Trophoblast cell (in vitro differentiated cells and primary cell): ENCODE measurements at regions not wholly inside any gene's neighbourhood (a gene's known extent, or its start where the extent isn't known, plus 50 kb on each side); places are given as distances from the start of the nearest gene placed in this dataset.

Source experiments
- DNase-seq, 2 donors: peaks; one replicate each; pipeline ENCODE4 v3.0.0-alpha.2; 2016
- H2AFZ ChIP-seq: 2 replicates; pipeline ENCODE4 v1.6.1; 2013; ENCODE audit warnings: low read length, moderate library complexity, mild to moderate bottlenecking; ENCODE audit not compliant: insufficient read depth, poor library complexity
- H2AK5ac ChIP-seq: 2 replicates; pipeline ENCODE4 v1.6.1; 2013; ENCODE audit warnings: mild to moderate bottlenecking, low read length
- H2BK120ac ChIP-seq: 2 replicates; pipeline ENCODE4 v1.6.1; 2013; ENCODE audit warnings: low read length, mild to moderate bottlenecking, moderate library complexity; ENCODE audit not compliant: insufficient read depth, poor library complexity
- H2BK12ac ChIP-seq: 2 replicates; pipeline ENCODE4 v1.6.1; 2013; ENCODE audit warnings: mild to moderate bottlenecking, low read length, moderate library complexity
- H2BK5ac ChIP-seq: 2 replicates; pipeline ENCODE4 v1.6.1; 2013; ENCODE audit warnings: low read length, low read depth, moderate library complexity, mild to moderate bottlenecking; ENCODE audit not compliant: poor library complexity
- H3K14ac ChIP-seq: 2 replicates; pipeline ENCODE4 v1.6.1; 2013; ENCODE audit warnings: mild to moderate bottlenecking, low read length
- H3K18ac ChIP-seq: 2 replicates; pipeline ENCODE4 v1.6.1; 2013; ENCODE audit warnings: mild to moderate bottlenecking, low read length
- H3K23ac ChIP-seq: 2 replicates; pipeline ENCODE4 v1.6.1; 2013; ENCODE audit warnings: low read length
- H3K27ac ChIP-seq: 2 replicates; pipeline ENCODE4 v1.5.1; 2013; ENCODE audit warnings: low read depth, mild to moderate bottlenecking, inconsistent platforms, low read length, moderate library complexity
- H3K27me3 ChIP-seq: 2 replicates; pipeline ENCODE4 v1.6.1; 2013; ENCODE audit warnings: inconsistent platforms, mild to moderate bottlenecking, low read length, moderate library complexity; ENCODE audit not compliant: insufficient read depth
- H3K36me3 ChIP-seq, 2 experiments: 1 replicate in 1 of 2; 2 replicates in 1 of 2; pipeline ENCODE4 v1.6.1; 2013; ENCODE audit warnings: low read length in 2 of 2, mild to moderate bottlenecking in 2 of 2, moderate library complexity in 1 of 2; ENCODE audit not compliant: insufficient read depth in 2 of 2, control insufficient read depth in 1 of 2
- H3K4ac ChIP-seq: 2 replicates; pipeline ENCODE4 v1.6.1; 2013; ENCODE audit warnings: low read depth, mild to moderate bottlenecking, low read length, moderate library complexity
- H3K4me1 ChIP-seq, 2 experiments: 1 replicate in 1 of 2; 2 replicates in 1 of 2; pipeline ENCODE4 v1.6.1; 2013; ENCODE audit warnings: low read length in 2 of 2, mild to moderate bottlenecking in 2 of 2, moderate library complexity in 1 of 2; ENCODE audit not compliant: insufficient read depth in 2 of 2, control insufficient read depth in 1 of 2
- H3K4me2 ChIP-seq: 2 replicates; pipeline ENCODE4 v1.6.1; 2013; ENCODE audit warnings: inconsistent platforms, mild to moderate bottlenecking, low read length, moderate library complexity
- H3K4me3 ChIP-seq: 2 replicates; pipeline ENCODE4 v1.5.1; 2013; ENCODE audit warnings: mild to moderate bottlenecking, low read depth, low read length, inconsistent platforms
- H3K79me1 ChIP-seq: one replicate; pipeline ENCODE4 v1.6.1; 2013; ENCODE audit warnings: low read length
- H3K79me2 ChIP-seq: 2 replicates; pipeline ENCODE4 v1.6.1; 2013; ENCODE audit warnings: low read length, mild to moderate bottlenecking; ENCODE audit not compliant: control insufficient read depth, insufficient read depth, poor library complexity
- H3K9ac ChIP-seq: 2 replicates; pipeline ENCODE4 v1.6.1; 2013; ENCODE audit warnings: mild to moderate bottlenecking, low read length
- H3K9me3 ChIP-seq: 2 replicates; pipeline ENCODE4 v1.6.1; 2013; ENCODE audit warnings: low read depth, mild to moderate bottlenecking, control low read depth, inconsistent platforms, low read length; ENCODE audit not compliant: insufficient read depth
- H4K12ac ChIP-seq: 2 replicates; pipeline ENCODE4 v1.6.1; 2013; ENCODE audit warnings: low read depth, mild to moderate bottlenecking, low read length, moderate library complexity
- H4K8ac ChIP-seq: 2 replicates; pipeline ENCODE4 v1.6.1; 2013; ENCODE audit warnings: low read depth, mild to moderate bottlenecking, low read length, moderate library complexity
- H4K91ac ChIP-seq: one replicate; pipeline ENCODE4 v1.6.1; 2013; ENCODE audit warnings: low read depth, mild to moderate bottlenecking, low read length, moderate library complexity
- WGBS: extraction: QIAGEN DNeasy Blood & Tissue Kit; methylation state at CpG from one replicate; pipeline ENCODE4 v1.1.7; 2013; ENCODE audit warnings: missing lambda C conversion rate; ENCODE audit not compliant: insufficient read length, insufficient coverage; ENCODE audit errors: extremely low coverage; 5-methylcytosine and 5-hydroxymethylcytosine counted together

GRCh38 chr7:142321391-142321790 is 63.5 kb upstream of the PRSS58 start:
- Histone ChIP-seq H2BK120ac (no peak overlapping the region), H2BK5ac (no peak overlapping the region), H3K36me3 (no peaks in the 10 kb centered on the region), H3K27ac (no peak overlapping the region), H2BK12ac (no peak overlapping the region), H4K8ac (no peak overlapping the region), H3K14ac (no peak overlapping the region), H2AK5ac (no peak overlapping the region), H3K79me2 (no peaks in the 10 kb centered on the region), H4K12ac (no peak overlapping the region), H3K23ac (no peak overlapping the region), H3K79me1 (no peaks in the 10 kb centered on the region), H3K18ac (no peak overlapping the region), H2AFZ (no peak overlapping the region), H3K4me1 (peaks cover under 1 to 6% of the 10 kb centered on the region in 2 experiments), H3K4me3 (no peak overlapping the region), H3K9me3 (no peaks in the 10 kb centered on the region), H4K91ac (no peak overlapping the region), H3K27me3 (no peaks in the 10 kb centered on the region), H3K9ac (no peak overlapping the region), H3K4ac (no peak overlapping the region), H3K4me2 (no peak overlapping the region)
- WGBS: no CpG with 5 or more reads among the region's 7 CpGs
- DNase-seq: no peak

- H3K18ac ChIP-seq: no peak overlapping the region
- H3K9ac ChIP-seq: no peak overlapping the region
- no peaks in the 10 kb centered on the region for H3K36me3 ChIP-seq
- H3K4me2 ChIP-seq: no peak overlapping the region
- H3K4me1 ChIP-seq: peaks cover 0 to 5% of the 10 kb centered on the region in 2 experiments
- H2BK12ac ChIP-seq: no peak overlapping the region
- no peak overlapping the region for H3K27ac ChIP-seq
- H3K9me3 ChIP-seq: no peaks in the 10 kb centered on the region
- no peak overlapping the region for H2AFZ ChIP-seq
- no peak overlapping the region for H2BK5ac ChIP-seq
- H4K91ac ChIP-seq: no peak overlapping the region
- H3K79me1 ChIP-seq: no peaks in the 10 kb centered on the region
- no peak overlapping the region for H2AK5ac ChIP-seq
- DNase-seq: no peak
- H2BK120ac ChIP-seq: no peak overlapping the region
- H3K23ac ChIP-seq: no peak overlapping the region
- no peaks in the 10 kb centered on the region for H3K27me3 ChIP-seq
- H4K12ac ChIP-seq: no peak overlapping the region
- no peak overlapping the region for H4K8ac ChIP-seq
- H3K4ac ChIP-seq: no peak overlapping the region
- no CpG with 5 or more reads among the region's 2 CpGs for WGBS
- H3K79me2 ChIP-seq: no peaks in the 10 kb centered on the region
- H3K14ac ChIP-seq: no peak overlapping the region
- H3K4me3 ChIP-seq: no peak overlapping the region
Observed at GRCh38 chr7:142320883-142321282, 63.0 kb upstream of the PRSS58 start.

- H2BK120ac ChIP-seq: no peak overlapping the region
- peak in 1 of 2 donors; percentile 32 for DNase-seq
Observed at GRCh38 chr7:142319970-142320369, 62.1 kb upstream of the PRSS58 start.

GRCh38 chr7:142314281-142314680 is 56.4 kb upstream of the PRSS58 start:
- H2BK5ac ChIP-seq: no peak overlapping the region
- H3K4ac ChIP-seq: no peak overlapping the region
- H2AK5ac ChIP-seq: no peak overlapping the region
- no peaks in the 10 kb centered on the region for H3K9me3 ChIP-seq
- H3K36me3 ChIP-seq: no peaks in the 10 kb centered on the region
- no peak overlapping the region for H3K27ac ChIP-seq
- H2BK12ac ChIP-seq: no peak overlapping the region
- H3K4me3 ChIP-seq: no peak overlapping the region
- no peaks in the 10 kb centered on the region for H3K27me3 ChIP-seq
- H3K14ac ChIP-seq: no peak overlapping the region
- no peak overlapping the region for H3K4me2 ChIP-seq
- no peak overlapping the region for H2BK120ac ChIP-seq
- H3K18ac ChIP-seq: no peak overlapping the region
- H4K8ac ChIP-seq: no peak overlapping the region
- no peak overlapping the region for H4K91ac ChIP-seq
- no peak overlapping the region for H3K23ac ChIP-seq
- H3K79me1 ChIP-seq: no peaks in the 10 kb centered on the region
- no peak overlapping the region for H4K12ac ChIP-seq
- no peak for DNase-seq
- H3K9ac ChIP-seq: no peak overlapping the region
- no peak overlapping the region for H2AFZ ChIP-seq
- no peaks in the 10 kb centered on the region for H3K79me2 ChIP-seq
- peaks cover 4 to 5% of the 10 kb centered on the region in 2 experiments for H3K4me1 ChIP-seq

More at GRCh38 chr7:142319970-142320369, 62.1 kb upstream of the PRSS58 start:
- no peaks in the 10 kb centered on the region for H3K79me1 ChIP-seq
- no peak overlapping the region for H4K8ac ChIP-seq
- H2AK5ac ChIP-seq: no peak overlapping the region
- H3K23ac ChIP-seq: no peak overlapping the region
- H3K36me3 ChIP-seq: no peaks in the 10 kb centered on the region
- no CpG with 5 or more reads among the region's 3 CpGs for WGBS
- H3K4me3 ChIP-seq: no peak overlapping the region
- no peak overlapping the region for H2BK5ac ChIP-seq
- no peak overlapping the region for H3K14ac ChIP-seq
- no peak overlapping the region for H2BK12ac ChIP-seq
- peaks cover 0 to 5% of the 10 kb centered on the region in 2 experiments for H3K4me1 ChIP-seq
- H4K91ac ChIP-seq: no peak overlapping the region
- no peak overlapping the region for H3K18ac ChIP-seq
- no peaks in the 10 kb centered on the region for H3K27me3 ChIP-seq
- no peak overlapping the region for H3K4me2 ChIP-seq
- no peak overlapping the region for H2AFZ ChIP-seq
- no peak overlapping the region for H3K27ac ChIP-seq
- H3K9ac ChIP-seq: no peak overlapping the region
- no peaks in the 10 kb centered on the region for H3K79me2 ChIP-seq
- no peaks in the 10 kb centered on the region for H3K9me3 ChIP-seq
- H3K4ac ChIP-seq: no peak overlapping the region
- H4K12ac ChIP-seq: no peak overlapping the region
